ENCODE measurements at regions not wholly inside any gene's neighbourhood (a gene's known extent, or its start where the extent isn't known, plus 50 kb on each side); places are given as distances from the start of the nearest gene placed in this dataset.

DNA sequence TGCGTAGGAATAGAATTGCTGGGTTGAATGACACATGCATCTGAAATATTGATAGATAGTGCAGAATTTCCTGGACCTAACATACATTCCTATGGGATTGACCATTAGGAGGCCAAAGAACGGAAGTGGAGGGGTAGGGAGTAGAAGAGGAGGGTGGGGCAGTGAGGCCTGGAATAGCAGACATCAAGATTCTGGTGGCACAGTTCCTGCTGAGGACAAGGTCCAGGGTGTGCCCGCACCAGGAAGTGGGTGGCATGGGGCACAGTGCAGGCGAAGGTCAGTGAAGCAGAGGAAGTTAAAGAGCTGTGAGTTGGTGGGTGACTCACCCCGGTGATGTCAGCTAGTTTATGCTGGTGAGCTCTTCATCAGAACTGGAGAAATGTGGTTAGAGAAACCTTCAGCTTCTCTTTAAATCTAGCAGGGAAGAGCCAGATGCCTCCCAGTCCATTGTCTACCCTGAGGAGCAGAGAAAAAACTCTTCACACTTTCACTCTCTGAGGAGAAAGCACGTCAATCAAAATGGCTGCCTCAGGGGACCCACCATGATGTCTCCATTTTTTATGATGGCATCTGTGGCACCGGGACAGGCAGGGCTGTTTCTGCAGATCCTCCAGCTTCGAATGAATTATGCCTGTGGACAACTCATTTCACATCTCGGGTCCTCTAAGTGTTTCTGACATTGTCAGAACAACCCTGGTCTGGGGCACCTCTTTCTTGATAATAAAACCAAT is 55.9 kb upstream of the CTLA4 start:
- TF ChIP-seq POLR2A (IDR thresholded peaks at IDR 0.05; ENCODE audit: low read length): no peak
- TF ChIP-seq GATA1 (IDR thresholded peaks at IDR 0.05; ENCODE audit: low read depth, low read length): no peak
